Osteocyte (in vitro differentiated cells): ENCODE measurements at regions not wholly inside any gene's neighbourhood (a gene's known extent, or its start where the extent isn't known, plus 50 kb on each side); places are given as distances from the start of the nearest gene placed in this dataset.

Experiments
- DNase-seq: peaks from one replicate; pipeline ENCODE4 v3.0.0; 2021; ENCODE audit warnings: mixed read lengths; ENCODE audit not compliant: unreplicated experiment; ENCODE audit errors: extremely low spot score
- H3K27ac Mint-ChIP-seq: one replicate; pipeline ENCODE4 v1.8.0; 2021; ENCODE audit warnings: mild to moderate bottlenecking, mixed read lengths; ENCODE audit not compliant: unreplicated experiment
- H3K27me3 Mint-ChIP-seq: one replicate; pipeline ENCODE4 v1.8.0; 2021; ENCODE audit warnings: mixed read lengths; ENCODE audit not compliant: unreplicated experiment
- H3K36me3 Mint-ChIP-seq: one replicate; pipeline ENCODE4 v1.8.0; 2021; ENCODE audit warnings: mixed read lengths; ENCODE audit not compliant: unreplicated experiment
- H3K4me1 Mint-ChIP-seq: one replicate; pipeline ENCODE4 v1.8.0; 2021; ENCODE audit warnings: mixed read lengths; ENCODE audit not compliant: unreplicated experiment
- H3K4me3 Mint-ChIP-seq: one replicate; pipeline ENCODE4 v1.8.0; 2021; ENCODE audit warnings: mild to moderate bottlenecking, moderate library complexity, mixed read lengths; ENCODE audit not compliant: unreplicated experiment
- H3K9me3 Mint-ChIP-seq: one replicate; pipeline ENCODE4 v1.8.0; 2021; ENCODE audit warnings: mixed read lengths; ENCODE audit not compliant: unreplicated experiment
- TF ChIP-seq, protein P1 (sequence below): fragments of 200-600 bp; sonication (generic); IDR thresholded peaks from 2 replicates; pipeline ENCODE4 v1.5.0; 2021; ENCODE audit warnings: antibody characterized with exemption, mild to moderate bottlenecking, moderate library complexity

DNA sequence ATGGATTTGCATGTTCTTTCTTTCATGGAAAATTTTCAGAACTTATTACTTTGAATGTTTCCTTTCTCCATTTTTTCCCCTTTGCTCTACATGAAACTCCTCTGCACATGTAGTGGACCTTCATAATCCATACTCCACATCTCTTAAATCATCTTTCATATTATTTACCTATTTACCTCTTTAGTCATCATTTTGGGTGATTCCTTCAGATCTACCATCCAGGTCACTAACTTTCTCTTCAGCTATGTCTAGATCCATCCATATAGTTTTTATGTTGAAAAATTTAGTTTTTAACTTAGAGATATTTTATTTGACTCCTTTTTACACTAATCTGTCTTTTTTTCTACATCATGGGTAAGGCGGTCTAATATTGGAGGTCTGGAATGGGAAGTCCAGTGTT is 586.6 kb downstream of the NR2F1-AS1 start:
- Mint-ChIP-seq H3K36me3 (peaks cover 6% of the 10 kb centered on the region), H3K27ac (no peak overlapping the region), H3K27me3 (no peaks in the 10 kb centered on the region), H3K4me1 (peaks cover 26% of the 10 kb centered on the region), H3K9me3 (peaks cover 13% of the 10 kb centered on the region), H3K4me3 (no peak overlapping the region)
- DNase-seq: no peak
- TF ChIP-seq, protein P1, sequence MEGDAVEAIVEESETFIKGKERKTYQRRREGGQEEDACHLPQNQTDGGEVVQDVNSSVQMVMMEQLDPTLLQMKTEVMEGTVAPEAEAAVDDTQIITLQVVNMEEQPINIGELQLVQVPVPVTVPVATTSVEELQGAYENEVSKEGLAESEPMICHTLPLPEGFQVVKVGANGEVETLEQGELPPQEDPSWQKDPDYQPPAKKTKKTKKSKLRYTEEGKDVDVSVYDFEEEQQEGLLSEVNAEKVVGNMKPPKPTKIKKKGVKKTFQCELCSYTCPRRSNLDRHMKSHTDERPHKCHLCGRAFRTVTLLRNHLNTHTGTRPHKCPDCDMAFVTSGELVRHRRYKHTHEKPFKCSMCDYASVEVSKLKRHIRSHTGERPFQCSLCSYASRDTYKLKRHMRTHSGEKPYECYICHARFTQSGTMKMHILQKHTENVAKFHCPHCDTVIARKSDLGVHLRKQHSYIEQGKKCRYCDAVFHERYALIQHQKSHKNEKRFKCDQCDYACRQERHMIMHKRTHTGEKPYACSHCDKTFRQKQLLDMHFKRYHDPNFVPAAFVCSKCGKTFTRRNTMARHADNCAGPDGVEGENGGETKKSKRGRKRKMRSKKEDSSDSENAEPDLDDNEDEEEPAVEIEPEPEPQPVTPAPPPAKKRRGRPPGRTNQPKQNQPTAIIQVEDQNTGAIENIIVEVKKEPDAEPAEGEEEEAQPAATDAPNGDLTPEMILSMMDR: no peak

DNA sequence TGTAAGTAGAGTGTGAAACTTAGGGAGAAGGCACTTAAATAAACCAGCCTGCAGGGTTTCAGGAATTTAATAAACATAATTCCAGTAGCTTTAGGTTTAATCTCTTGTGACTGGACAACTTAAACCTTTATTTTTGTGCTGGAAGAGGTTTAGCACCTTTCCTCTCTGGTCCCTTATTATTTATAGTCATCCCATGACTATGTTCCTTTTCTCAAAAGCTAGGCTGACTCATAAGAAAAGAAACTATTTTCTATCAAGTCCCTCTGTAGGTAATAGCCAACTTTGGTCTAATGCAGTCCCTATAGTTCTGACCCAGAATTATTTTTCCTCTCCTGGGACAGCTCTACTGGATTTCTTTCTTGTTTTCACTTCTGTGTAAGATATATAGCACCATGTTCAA is 588.9 kb downstream of the NR2F1-AS1 start:
- no peak for DNase-seq
- peak overlapping the region; percentile 27 for H3K4me3 Mint-ChIP-seq
- peaks cover 15% of the 10 kb centered on the region for H3K9me3 Mint-ChIP-seq
- peak overlapping the region; percentile 71 for H3K27ac Mint-ChIP-seq
- peaks cover 7% of the 10 kb centered on the region for H3K36me3 Mint-ChIP-seq
- peaks cover 26% of the 10 kb centered on the region for H3K4me1 Mint-ChIP-seq
- TF ChIP-seq, protein P1: no peak
- no peaks in the 10 kb centered on the region for H3K27me3 Mint-ChIP-seq

DNA sequence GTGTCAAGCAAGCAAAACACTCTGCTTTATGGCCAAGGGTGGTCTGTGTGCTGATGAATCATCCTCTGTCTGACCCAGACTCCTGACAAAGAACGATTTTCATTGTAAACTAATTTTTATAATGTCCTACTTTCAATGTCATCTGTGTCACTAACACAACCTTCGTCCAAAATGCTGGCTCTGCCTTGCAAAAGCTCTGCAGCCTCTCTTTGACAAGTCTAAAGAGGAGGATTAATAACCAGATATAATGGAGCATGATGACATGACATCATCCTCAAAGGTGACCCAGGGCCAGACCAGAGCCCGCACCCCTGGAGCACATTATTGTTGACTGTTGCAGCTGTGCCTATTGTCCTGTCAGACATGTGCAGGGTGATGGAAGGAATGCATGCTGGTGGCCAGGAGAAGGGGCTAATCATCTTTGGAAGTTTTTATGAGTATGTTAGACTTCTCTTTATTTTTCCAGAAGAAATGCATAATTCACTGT is 589.4 kb downstream of the NR2F1-AS1 start:
- Mint-ChIP-seq H3K4me1 (peaks cover 26% of the 10 kb centered on the region), H3K27ac (peak overlapping the region; percentile 71), H3K9me3 (peaks cover 18% of the 10 kb centered on the region), H3K4me3 (peak overlapping the region; percentile 27), H3K36me3 (peaks cover 8% of the 10 kb centered on the region), H3K27me3 (no peaks in the 10 kb centered on the region)
- no peak for DNase-seq
- TF ChIP-seq, protein P1: peak; percentile 24

DNA sequence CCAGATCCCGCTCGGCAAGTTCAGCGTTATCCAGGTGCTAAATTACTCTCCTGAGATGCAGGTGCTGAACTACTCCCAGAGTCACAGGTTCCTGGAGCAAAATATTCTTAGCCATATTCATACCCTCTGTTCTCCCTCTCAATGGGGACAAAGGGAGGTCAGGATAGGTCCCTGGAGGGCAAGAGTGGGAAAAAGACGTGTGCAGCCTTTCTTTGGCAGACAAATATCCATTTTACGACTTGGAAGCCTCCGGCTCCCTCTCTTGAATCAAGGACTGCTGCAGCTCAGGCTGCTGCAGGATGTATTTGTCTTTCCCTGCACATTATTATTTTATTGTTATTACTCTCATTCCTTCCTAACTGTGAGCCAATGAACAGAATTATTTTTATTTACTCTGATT is 590.2 kb downstream of the NR2F1-AS1 start:
- Mint-ChIP-seq H3K27ac (no peak overlapping the region), H3K4me1 (peaks cover 26% of the 10 kb centered on the region), H3K4me3 (no peak overlapping the region), H3K27me3 (no peaks in the 10 kb centered on the region), H3K36me3 (peaks cover 8% of the 10 kb centered on the region), H3K9me3 (peaks cover 18% of the 10 kb centered on the region)
- TF ChIP-seq, protein P1: no peak
- DNase-seq: no peak

DNA sequence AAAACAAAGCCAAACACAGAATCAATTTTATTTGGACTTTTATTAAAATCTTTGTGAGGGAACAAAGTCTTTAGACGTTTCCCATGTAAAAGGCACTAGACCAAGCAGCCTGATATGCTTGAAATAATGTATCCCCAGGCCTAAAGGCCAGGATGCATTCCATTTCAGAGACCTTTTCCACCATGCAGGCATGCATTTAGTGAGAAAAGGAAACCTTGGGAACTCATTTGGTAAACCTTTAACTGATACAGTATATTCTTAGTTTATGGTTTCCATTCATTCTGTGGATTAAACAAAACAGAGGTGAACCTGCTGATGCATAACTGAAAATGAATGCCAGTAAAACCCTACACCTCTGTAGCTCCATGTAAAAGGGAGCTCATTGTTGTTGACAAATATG is 600.0 kb downstream of the NR2F1-AS1 start:
- no peaks in the 10 kb centered on the region for H3K27me3 Mint-ChIP-seq
- no peak for DNase-seq
- H3K27ac Mint-ChIP-seq: no peak overlapping the region
- H3K4me1 Mint-ChIP-seq: no peaks in the 10 kb centered on the region
- peaks cover 3% of the 10 kb centered on the region for H3K36me3 Mint-ChIP-seq
- peaks cover 7% of the 10 kb centered on the region for H3K9me3 Mint-ChIP-seq
- H3K4me3 Mint-ChIP-seq: no peak overlapping the region
- TF ChIP-seq, protein P1: no peak
